ENCODE measurements at regions not wholly inside any gene's neighbourhood (a gene's known extent, or its start where the extent isn't known, plus 50 kb on each side); places are given as distances from the start of the nearest gene placed in this dataset.

DNA sequence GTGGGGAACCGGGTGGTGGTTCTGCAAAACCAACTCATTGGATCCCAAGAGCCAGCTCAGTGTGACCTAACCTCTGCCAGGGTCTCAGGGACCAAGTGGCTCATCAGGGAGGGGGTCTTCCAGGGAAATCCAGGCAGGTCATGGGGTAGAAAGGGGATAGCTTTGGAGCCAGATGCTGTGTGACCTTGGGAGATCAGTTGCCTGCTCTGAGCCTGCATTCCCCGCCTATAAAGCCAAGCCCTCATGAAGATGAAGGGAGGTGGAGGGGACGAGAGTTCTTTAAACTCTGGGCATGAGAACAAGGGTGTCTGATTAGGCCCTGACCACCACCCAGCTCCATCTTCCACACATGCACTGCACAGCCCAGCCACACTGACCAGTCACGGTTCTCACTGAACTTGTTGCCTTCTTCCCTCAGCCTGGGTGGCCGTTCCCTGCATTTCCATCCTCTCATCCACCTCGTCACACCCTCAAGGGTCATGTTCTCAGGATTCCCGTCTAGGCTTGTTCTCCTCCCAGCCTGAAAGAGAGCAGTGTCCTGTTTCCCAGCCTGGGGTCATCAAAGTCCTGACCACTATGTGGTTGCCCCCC is 475.5 kb downstream of the TBC1D22A start:
- intact Hi-C loops (cut with DNase I) = no loop called here
- TF ChIP-seq, protein P1, sequence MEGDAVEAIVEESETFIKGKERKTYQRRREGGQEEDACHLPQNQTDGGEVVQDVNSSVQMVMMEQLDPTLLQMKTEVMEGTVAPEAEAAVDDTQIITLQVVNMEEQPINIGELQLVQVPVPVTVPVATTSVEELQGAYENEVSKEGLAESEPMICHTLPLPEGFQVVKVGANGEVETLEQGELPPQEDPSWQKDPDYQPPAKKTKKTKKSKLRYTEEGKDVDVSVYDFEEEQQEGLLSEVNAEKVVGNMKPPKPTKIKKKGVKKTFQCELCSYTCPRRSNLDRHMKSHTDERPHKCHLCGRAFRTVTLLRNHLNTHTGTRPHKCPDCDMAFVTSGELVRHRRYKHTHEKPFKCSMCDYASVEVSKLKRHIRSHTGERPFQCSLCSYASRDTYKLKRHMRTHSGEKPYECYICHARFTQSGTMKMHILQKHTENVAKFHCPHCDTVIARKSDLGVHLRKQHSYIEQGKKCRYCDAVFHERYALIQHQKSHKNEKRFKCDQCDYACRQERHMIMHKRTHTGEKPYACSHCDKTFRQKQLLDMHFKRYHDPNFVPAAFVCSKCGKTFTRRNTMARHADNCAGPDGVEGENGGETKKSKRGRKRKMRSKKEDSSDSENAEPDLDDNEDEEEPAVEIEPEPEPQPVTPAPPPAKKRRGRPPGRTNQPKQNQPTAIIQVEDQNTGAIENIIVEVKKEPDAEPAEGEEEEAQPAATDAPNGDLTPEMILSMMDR (IDR thresholded peaks at IDR 0.05) = no peak
- H3K27ac ChIP-seq = no peak overlapping the region
- no peaks in the 10 kb centered on the region for H3K4me1 ChIP-seq
- no peaks in the 10 kb centered on the region for H3K36me3 ChIP-seq
- ATAC-seq (no peak), DNase-seq (no peak)
- no peaks in the 10 kb centered on the region for H3K27me3 ChIP-seq
- H3K9me3 ChIP-seq = peaks cover 0 to 16% of the 10 kb centered on the region in 2 donors
- no peak overlapping the region for H3K4me3 ChIP-seq

DNA sequence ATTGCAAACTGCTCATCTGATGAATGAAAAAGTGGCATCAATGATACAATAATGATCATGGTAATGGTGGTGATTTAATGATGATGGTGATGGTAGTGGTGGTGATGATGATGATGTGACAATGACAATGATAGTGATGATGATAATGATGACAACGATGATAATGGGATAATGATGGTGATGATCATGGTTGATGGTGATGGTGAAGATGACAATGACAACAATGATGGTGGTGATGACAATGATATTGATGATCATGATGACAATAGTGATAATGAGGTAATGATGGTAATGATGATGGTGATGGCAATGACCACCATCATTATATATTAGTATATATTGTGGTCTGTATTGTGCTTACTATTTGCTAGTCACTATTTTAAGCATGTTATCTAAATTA is 474.3 kb downstream of the TBC1D22A start:
- intact Hi-C loops (cut with DNase I) = no loop called here
- H3K27ac ChIP-seq = no peak overlapping the region
- ATAC-seq (no peak), DNase-seq (no peak)
- no peak overlapping the region for H3K4me3 ChIP-seq
- H3K9me3 ChIP-seq = peaks cover 0 to 26% of the 10 kb centered on the region in 2 donors
- H3K27me3 ChIP-seq = no peaks in the 10 kb centered on the region
- TF ChIP-seq, protein P1 (IDR thresholded peaks at IDR 0.05) = no peak
- H3K36me3 ChIP-seq = no peaks in the 10 kb centered on the region
- H3K4me1 ChIP-seq = no peaks in the 10 kb centered on the region

DNA sequence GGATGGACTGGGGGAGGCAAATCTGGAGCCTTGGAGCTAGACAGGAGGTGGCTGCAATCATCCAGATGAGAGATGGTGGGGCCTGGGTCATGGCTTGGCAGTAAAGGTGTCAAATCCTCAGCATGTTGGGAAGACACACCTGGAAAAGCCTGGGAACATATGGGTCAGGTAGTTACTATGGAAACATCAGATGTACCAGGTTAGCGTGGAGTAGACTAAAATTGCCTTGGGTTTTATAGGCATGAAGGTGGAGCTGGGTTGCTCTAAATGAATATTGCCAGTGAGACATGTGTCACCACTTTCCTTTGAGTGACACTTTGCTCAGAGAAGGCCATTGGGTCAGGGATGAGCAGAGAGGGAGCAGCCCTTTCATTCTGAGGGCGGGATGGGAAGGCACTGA is 473.7 kb downstream of the TBC1D22A start:
- Histone ChIP-seq H3K27ac (no peak overlapping the region), H3K9me3 (peaks cover 0 to 26% of the 10 kb centered on the region in 2 donors), H3K27me3 (no peaks in the 10 kb centered on the region), H3K4me3 (no peak overlapping the region), H3K36me3 (no peaks in the 10 kb centered on the region), H3K4me1 (no peaks in the 10 kb centered on the region)
- TF ChIP-seq, protein P1 (IDR thresholded peaks at IDR 0.05) = no peak
- DNase-seq (no peak), ATAC-seq (no peak)
- intact Hi-C loops (cut with DNase I) = no loop called here

DNA sequence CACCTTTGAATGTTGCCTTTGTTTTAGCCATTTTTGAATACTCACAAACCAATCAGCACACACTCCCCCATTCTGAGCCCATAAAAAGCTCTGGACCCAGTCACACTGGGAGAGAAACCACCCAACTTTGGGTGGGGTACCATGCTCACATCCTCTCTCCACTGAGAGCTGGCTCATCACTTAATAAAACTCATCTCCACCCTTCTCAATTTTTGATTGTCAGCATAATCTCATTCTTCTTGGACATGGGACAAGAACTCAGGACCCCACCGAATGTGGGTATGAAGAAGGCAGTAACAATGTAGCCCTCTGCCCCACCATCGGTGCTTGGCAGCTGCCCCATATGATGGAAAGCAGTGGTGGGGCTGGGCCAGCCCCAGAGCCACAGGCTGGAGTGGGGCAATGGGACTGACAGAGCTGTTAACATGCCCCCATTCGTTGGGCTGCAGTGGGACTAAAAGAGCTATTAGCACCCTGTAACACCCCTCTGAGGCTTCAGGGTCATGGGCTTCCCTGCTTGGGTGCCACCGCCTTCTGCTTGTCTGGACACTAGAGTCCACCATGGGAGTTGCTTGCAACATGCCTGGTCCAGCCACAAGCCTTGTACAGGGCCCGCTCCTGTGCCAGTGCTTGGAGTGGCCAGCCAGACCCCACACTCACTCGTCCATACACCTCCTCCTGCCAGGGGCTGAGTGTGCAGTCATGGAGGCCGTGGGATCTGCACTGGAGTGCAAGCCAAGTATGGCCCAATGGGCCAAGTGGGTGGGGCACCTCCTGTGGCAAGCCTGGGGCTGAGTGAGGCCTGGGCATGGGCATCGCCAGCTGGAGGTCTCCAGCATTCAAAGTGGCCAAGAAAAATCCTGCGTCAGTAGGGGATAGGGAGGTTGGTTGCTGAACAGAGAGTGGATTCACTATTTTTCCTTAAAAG is 471.1 kb downstream of the TBC1D22A start:
- Histone ChIP-seq H3K27me3 (no peaks in the 10 kb centered on the region), H3K9me3 (peaks cover 0 to 26% of the 10 kb centered on the region in 2 donors), H3K4me1 (no peaks in the 10 kb centered on the region), H3K36me3 (no peaks in the 10 kb centered on the region), H3K27ac (no peak overlapping the region), H3K4me3 (no peak overlapping the region)
- intact Hi-C loops (cut with DNase I) = no loop called here
- ATAC-seq = no peak
- DNase-seq = no peak
- TF ChIP-seq, protein P1 (IDR thresholded peaks at IDR 0.05) = no peak

DNA sequence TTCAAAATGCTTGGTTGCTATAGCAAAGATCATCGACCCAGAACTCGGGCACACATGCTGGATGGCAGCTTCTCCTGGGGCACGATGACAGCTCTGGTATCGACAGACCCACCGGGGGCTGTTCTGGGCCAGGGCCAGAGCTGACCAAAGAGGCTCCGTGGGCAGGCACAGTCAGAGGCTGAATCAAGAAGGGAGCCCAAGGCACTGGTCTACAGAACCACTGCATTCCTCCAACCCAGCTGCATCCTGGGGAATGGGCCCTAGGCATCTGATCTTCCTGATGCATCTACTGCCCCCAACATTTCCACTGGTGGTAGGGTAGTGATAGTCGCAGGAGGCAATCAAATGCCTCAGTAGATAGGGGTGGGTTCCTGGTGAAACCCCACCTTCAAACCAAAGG is 470.3 kb downstream of the TBC1D22A start:
- no peak for DNase-seq
- Histone ChIP-seq H3K9me3 (peaks cover 0 to 26% of the 10 kb centered on the region in 2 donors), H3K4me3 (no peak overlapping the region), H3K4me1 (no peaks in the 10 kb centered on the region), H3K27ac (no peak overlapping the region), H3K36me3 (no peaks in the 10 kb centered on the region), H3K27me3 (no peaks in the 10 kb centered on the region)
- ATAC-seq = no peak
- intact Hi-C loops (cut with DNase I) = no loop called here
- TF ChIP-seq, protein P1 (IDR thresholded peaks at IDR 0.05) = no peak

All from left lung (tissue), 4 donors.